VCaP (cell line): ENCODE measurements at regions not wholly inside any gene's neighbourhood (a gene's known extent, or its start where the extent isn't known, plus 50 kb on each side); places are given as distances from the start of the nearest gene placed in this dataset.

Source experiments
- H3K27ac ChIP-seq: fragments of 450-650 bp; 2 replicates; pipeline ENCODE4 v1.5.1; 2017
- TF ChIP-seq, protein P1 (sequence below): fragments of 450-650 bp; conservative IDR thresholded peaks from 2 replicates; pipeline ENCODE4 v1.5.1; 2017; ENCODE audit warnings: mild to moderate bottlenecking, moderate library complexity

DNA sequence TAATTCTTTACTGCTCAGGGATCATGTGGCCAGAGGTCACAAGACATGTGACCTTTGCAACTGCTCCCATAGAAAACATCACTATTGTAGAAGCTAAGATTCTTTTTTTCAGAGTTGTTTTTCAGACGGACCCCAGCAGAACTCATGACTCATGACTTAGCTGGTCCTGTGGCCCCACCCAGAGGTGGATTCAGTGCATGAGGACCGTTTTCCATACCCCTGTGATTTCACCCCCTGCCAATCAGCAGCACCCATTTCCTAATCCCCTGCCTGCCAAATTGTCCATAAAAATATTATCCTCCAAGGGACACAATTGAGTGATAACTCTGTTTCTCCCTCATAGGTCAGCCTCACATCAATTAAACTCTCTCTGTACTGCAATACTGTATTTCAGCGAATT is 777.5 kb downstream of the NLGN4Y start:
- TF ChIP-seq, protein P1, sequence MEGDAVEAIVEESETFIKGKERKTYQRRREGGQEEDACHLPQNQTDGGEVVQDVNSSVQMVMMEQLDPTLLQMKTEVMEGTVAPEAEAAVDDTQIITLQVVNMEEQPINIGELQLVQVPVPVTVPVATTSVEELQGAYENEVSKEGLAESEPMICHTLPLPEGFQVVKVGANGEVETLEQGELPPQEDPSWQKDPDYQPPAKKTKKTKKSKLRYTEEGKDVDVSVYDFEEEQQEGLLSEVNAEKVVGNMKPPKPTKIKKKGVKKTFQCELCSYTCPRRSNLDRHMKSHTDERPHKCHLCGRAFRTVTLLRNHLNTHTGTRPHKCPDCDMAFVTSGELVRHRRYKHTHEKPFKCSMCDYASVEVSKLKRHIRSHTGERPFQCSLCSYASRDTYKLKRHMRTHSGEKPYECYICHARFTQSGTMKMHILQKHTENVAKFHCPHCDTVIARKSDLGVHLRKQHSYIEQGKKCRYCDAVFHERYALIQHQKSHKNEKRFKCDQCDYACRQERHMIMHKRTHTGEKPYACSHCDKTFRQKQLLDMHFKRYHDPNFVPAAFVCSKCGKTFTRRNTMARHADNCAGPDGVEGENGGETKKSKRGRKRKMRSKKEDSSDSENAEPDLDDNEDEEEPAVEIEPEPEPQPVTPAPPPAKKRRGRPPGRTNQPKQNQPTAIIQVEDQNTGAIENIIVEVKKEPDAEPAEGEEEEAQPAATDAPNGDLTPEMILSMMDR: no peak
- no peak overlapping the region for H3K27ac ChIP-seq

DNA sequence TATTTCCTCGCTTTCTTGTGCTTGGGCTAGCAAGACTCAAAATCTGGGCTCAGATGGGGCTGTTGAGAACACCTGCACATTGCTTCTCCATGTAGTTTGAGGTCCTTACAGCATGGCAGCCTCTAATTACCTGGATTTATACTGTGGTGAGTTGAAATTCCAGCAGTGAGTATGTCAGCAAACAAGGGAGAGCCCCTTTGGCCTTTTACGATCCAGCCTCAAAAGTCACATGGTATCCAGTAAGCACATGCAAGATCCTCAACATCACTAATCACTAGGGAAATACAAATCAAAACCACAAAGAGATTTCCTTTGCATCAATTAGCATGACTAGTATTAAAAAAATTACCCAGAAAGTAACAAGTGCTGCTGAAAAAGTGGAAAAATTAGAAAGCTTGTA is 787.8 kb downstream of the NLGN4Y start:
- TF ChIP-seq, protein P1: no peak
- H3K27ac ChIP-seq: no peak overlapping the region

DNA sequence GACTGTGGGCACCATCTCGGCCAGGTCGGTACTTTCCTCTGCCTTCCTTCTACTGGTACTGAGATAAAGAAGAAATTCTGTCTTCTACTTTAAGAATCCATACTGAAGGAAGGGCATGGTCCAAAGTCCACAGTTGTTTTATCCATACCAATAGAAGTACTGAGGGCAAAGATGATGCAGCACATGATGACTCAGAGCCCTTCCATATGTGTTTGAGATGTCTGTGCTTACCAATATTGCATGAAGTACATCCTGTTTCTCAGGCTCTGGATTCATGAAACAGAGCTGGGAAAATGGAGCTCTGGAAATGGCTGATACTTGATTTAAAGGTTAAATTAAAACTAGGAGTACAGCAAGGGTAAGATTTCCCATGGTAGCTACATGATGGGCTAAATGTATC is 799.9 kb downstream of the NLGN4Y start:
- TF ChIP-seq, protein P1: no peak
- no peak overlapping the region for H3K27ac ChIP-seq

DNA sequence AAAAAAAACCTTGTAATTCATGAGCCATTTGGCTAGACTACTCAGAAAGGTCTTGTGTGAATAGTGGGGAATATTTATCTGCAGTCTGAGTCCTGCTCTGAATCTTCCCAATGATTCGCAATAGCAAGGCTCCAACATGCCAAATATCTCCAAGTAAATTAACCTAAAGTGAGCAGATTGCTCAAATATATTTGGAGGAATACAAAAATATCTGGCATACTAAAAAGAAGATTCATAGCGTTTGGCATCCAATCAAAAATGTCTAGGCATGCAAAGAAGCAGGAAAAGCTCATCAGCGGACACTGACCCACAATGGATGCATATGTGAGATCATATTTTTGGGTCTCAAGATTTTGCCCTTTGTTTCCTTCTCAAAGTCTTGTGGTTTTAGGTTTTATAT is 800.9 kb downstream of the NLGN4Y start:
- H3K27ac ChIP-seq: no peak overlapping the region
- TF ChIP-seq, protein P1: no peak

DNA sequence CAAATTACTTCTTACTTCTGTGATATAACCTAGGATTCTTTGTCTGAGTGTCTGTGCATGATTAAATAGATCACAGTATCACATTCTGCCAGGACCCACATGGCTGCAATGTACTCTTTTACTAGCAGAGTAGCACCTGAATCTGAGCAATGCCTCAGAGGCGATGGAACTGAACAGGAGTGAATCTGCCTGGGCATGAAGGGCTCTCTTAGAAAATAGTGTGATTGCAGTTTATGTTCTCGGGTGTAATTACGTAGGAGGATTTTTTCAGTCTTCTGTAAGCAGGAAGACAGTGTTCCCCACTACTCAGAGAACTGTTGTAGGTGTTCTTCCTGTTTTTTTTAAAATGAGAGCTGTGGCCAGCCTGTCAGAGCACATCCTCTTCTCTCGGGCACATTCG is 802.3 kb downstream of the NLGN4Y start:
- TF ChIP-seq, protein P1: no peak
- H3K27ac ChIP-seq: no peak overlapping the region

DNA sequence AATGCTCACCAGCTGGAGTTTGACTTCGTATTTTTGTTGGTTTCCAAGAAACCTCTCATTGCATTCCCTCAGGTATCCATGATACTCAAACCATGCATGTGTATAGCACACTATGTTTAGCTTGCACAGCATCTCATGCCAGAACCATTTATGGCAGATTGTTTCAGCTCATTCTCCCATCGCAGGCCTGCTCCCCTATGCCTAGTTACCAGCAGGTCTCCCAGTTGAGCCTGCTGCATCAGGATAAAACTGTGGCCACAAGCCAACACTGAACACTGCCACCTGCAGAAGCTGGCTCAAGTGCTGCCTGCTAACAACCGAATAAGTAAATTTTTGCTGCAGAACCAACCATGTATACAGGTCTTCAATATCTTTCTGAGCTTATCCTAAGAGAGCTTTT is 804.5 kb downstream of the NLGN4Y start:
- TF ChIP-seq, protein P1: no peak; the same call in 1 of the 2 replicates

DNA sequence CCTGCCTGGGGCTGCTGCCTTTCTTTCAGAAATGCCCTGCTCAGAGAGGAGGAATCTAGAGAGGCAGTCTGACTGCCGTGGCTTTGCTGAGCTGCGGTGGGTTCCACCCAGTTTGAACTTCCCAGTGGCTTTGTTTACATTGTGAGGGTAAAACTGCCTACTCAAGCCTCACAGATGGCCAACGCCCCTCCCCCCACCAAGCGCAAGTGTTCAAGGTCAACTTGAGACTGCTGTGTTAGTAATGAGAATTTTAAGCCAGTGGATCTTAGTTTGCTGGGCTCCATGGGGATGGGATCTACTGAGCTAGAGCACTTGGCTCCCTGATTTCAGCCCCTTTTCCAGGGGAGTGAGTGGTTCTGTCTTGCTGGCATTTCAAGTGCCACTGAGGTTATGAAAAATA is 819.2 kb downstream of the NLGN4Y start:
- TF ChIP-seq, protein P1: no peak
- H3K27ac ChIP-seq: no peak overlapping the region; the same call in 1 of the 2 replicates

More for the DNA sequence above, 804.5 kb downstream of the NLGN4Y start:
- no peak overlapping the region for H3K27ac ChIP-seq
